Upper lobe of left lung (tissue), 6 donors: ENCODE measurements at regions not wholly inside any gene's neighbourhood (a gene's known extent, or its start where the extent isn't known, plus 50 kb on each side); places are given as distances from the start of the nearest gene placed in this dataset.
"Not testable (repeated sequence)": the region's sequence is repeated elsewhere in the genome, so short reads cannot be mapped to it uniquely, and the experiment has no call there.

ENCODE experiments used
- ATAC-seq, 2 donors: fragments of 200-7000 bp; cut with Tn5 transposase; one replicate each; pipeline ENCODE4 v1.9.1; 2022; ENCODE audit warnings: mild to moderate bottlenecking in 2 of 2, moderate library complexity in 2 of 2; ENCODE audit not compliant: low FRiP score in 2 of 2
- DNase-seq, 2 donors: peaks; one replicate each; pipeline ENCODE4 v3.0.0-alpha.2; 2019 to 2020
- H3K27ac ChIP-seq, 4 donors: fragments of 200-600 bp; sonication (generic); one replicate each; pipeline ENCODE4 v1.5.1; 2016 to 2019
- H3K27me3 ChIP-seq, 4 donors: fragments of 200-600 bp; sonication (generic); one replicate each; pipeline ENCODE4 v1.5.1; 2017 to 2019
- H3K36me3 ChIP-seq, 4 donors: fragments of 200-600 bp; sonication (generic); one replicate each; pipeline ENCODE4 v1.5.1; 2016 to 2019
- H3K4me1 ChIP-seq, 4 donors: fragments of 200-600 bp; sonication (generic); one replicate each; pipeline ENCODE4 v1.5.1; 2018 to 2019
- H3K4me3 ChIP-seq, 4 donors: fragments of 200-600 bp; sonication (generic); one replicate each; pipeline ENCODE4 v1.5.1; 2017 to 2019; ENCODE audit warnings: mild to moderate bottlenecking in 2 of 4, moderate library complexity in 1 of 4
- H3K9me3 ChIP-seq, 4 donors: fragments of 200-600 bp; sonication (generic); one replicate each; pipeline ENCODE4 v1.5.1; 2018 to 2019
- EP300 ChIP-seq, 4 donors: sonication (generic); formaldehyde crosslinking; IDR thresholded peaks; one replicate each; pipeline ENCODE4 v1.5.1; 2017; ENCODE audit warnings: antibody characterized with exemption in 4 of 4, control low read depth in 2 of 4
- POLR2A ChIP-seq, 4 donors: fragments of 450-650 bp; IDR thresholded peaks; one replicate each; pipeline ENCODE4 v1.5.1; 2016 to 2017; ENCODE audit warnings: antibody characterized with exemption in 4 of 4, mild to moderate bottlenecking in 2 of 4
- POLR2AphosphoS5 ChIP-seq, 2 donors: sonication (generic); formaldehyde crosslinking; IDR thresholded peaks; one replicate each; pipeline ENCODE4 v1.5.1; 2017; ENCODE audit warnings: antibody characterized with exemption in 2 of 2
- WGBS, 2 donors: methylation state at CpG; one replicate each; pipeline ENCODE4 v1.1.5; 2017 to 2018; 5-methylcytosine and 5-hydroxymethylcytosine counted together
- TF ChIP-seq, protein P1 (sequence below), 6 experiments: fragments of 450-650 bp in 4 of 6; fragments of 200-600 bp in 2 of 6; sonication (generic) in 2 of 6; IDR thresholded peaks; one replicate each; pipeline ENCODE4 v1.5.1; 2016 to 2019; ENCODE audit warnings: antibody characterized with exemption in 6 of 6
- donor health status: DM: no; HTN: no; CAD: no; lungs with moderate emphysema.
- donor health status: DM: no; HTN: yes; CAD: no; lungs with severe emphysema.

DNA sequence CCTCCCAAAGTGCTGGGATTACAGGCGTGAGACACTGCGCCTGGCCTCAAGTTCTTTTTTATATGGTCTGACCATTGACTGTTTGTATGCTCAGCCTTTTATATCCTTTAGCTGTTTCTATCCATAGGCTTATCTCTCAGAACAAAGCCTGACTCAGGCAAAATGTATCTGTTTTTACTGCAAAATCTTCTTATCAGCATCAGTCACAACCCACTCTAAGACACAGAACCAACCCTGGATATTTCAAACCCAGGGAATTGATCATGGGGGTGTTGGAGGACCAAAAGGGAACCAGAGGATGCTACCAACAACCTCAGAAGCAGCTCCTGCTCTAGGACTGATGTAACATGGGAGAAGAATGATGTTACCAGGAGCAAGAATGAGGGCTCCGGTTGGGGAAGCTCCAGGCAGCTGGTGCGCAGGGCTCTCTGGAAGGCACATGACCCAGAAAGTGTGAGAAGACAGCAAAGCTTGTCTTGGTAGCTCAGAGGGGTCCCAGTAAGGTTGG, 75.3 kb upstream of the NCK2 start:
- TF ChIP-seq EP300 (IDR thresholded peaks at IDR 0.05) (no peak), POLR2AphosphoS5 (IDR thresholded peaks at IDR 0.05) (no peak), POLR2A (IDR thresholded peaks at IDR 0.05) (no peak)
- TF ChIP-seq, protein P1, sequence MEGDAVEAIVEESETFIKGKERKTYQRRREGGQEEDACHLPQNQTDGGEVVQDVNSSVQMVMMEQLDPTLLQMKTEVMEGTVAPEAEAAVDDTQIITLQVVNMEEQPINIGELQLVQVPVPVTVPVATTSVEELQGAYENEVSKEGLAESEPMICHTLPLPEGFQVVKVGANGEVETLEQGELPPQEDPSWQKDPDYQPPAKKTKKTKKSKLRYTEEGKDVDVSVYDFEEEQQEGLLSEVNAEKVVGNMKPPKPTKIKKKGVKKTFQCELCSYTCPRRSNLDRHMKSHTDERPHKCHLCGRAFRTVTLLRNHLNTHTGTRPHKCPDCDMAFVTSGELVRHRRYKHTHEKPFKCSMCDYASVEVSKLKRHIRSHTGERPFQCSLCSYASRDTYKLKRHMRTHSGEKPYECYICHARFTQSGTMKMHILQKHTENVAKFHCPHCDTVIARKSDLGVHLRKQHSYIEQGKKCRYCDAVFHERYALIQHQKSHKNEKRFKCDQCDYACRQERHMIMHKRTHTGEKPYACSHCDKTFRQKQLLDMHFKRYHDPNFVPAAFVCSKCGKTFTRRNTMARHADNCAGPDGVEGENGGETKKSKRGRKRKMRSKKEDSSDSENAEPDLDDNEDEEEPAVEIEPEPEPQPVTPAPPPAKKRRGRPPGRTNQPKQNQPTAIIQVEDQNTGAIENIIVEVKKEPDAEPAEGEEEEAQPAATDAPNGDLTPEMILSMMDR (IDR thresholded peaks at IDR 0.05): no peak
- Histone ChIP-seq H3K27ac (no peak overlapping the region), H3K27me3 (no peaks in the 10 kb centered on the region), H3K4me3 (no peak overlapping the region), H3K36me3 (no peaks in the 10 kb centered on the region), H3K4me1 (no peaks in the 10 kb centered on the region), H3K9me3 (peaks cover 5 to 22% (median 15%) of the 10 kb centered on the region in 4 donors)
- WGBS, 2 donors: 88 to 96% methylated on average over 4 of the region's 4 CpGs
- DNase-seq (no peak), ATAC-seq (no peak)

DNA sequence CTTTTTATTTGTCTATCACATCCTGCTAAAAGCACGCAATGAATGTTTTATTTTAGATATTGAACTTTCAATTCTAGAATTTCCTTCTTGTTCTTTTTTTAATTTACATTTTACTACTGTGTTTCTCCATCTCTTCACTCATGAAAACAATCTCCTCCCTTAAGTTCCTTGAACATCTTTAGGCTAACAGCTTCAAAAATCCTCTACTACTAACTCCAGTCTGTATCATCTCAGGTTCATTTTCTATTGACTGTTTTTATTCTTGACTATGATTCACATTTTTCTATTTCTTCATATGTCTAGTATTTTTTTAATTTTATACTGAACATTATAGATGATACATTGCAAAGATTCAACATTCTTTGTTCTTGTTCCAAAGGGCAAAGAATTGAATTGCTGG, 79.2 kb upstream of the NCK2 start:
- H3K27me3 ChIP-seq: no peaks in the 10 kb centered on the region
- ATAC-seq: no peak
- H3K4me1 ChIP-seq: no peaks in the 10 kb centered on the region
- H3K36me3 ChIP-seq: no peaks in the 10 kb centered on the region
- no peak overlapping the region for H3K27ac ChIP-seq
- no peak for DNase-seq
- TF ChIP-seq, protein P1 (IDR thresholded peaks at IDR 0.05): no peak
- TF ChIP-seq POLR2A (IDR thresholded peaks at IDR 0.05) (no peak), EP300 (IDR thresholded peaks at IDR 0.05) (no peak), POLR2AphosphoS5 (IDR thresholded peaks at IDR 0.05) (no peak)
- H3K4me3 ChIP-seq: no peak overlapping the region
- H3K9me3 ChIP-seq: peaks cover 5 to 25% (median 17%) of the 10 kb centered on the region in 4 donors
- 91 to 100% methylated on average over 1 of the region's 1 CpG for WGBS, 2 donors

DNA sequence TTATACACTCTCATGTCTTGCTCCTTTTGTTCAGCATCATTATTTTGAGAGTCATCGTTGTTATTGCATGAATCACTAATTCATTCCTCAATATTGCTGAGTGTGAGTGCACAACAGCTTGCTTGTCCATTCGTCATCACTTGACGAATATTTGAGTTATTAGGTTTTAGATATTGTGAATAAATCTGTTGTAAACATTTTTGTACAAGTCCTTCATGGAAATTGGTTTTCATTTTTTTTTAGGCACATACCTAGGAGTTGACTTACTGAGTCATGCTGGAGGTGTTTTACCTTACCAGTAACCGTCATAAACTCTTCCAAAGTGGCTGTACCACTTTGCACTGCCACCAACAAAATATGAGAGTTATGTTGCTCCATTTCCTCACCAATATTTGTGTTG, 84.2 kb upstream of the NCK2 start:
- H3K36me3 ChIP-seq: no peaks in the 10 kb centered on the region
- TF ChIP-seq POLR2AphosphoS5 (IDR thresholded peaks at IDR 0.05) (no peak), POLR2A (IDR thresholded peaks at IDR 0.05) (no peak), EP300 (IDR thresholded peaks at IDR 0.05) (no peak)
- TF ChIP-seq, protein P1 (IDR thresholded peaks at IDR 0.05): no peak
- WGBS, 2 donors: 79 to 93% methylated on average over 4 of the region's 4 CpGs
- H3K27me3 ChIP-seq: no peaks in the 10 kb centered on the region
- no peak for DNase-seq
- ATAC-seq: no peak
- H3K9me3 ChIP-seq: peaks cover 3 to 12% (median 9%) of the 10 kb centered on the region in 4 donors
- no peak overlapping the region for H3K27ac ChIP-seq
- H3K4me3 ChIP-seq: no peak overlapping the region
- H3K4me1 ChIP-seq: no peaks in the 10 kb centered on the region

DNA sequence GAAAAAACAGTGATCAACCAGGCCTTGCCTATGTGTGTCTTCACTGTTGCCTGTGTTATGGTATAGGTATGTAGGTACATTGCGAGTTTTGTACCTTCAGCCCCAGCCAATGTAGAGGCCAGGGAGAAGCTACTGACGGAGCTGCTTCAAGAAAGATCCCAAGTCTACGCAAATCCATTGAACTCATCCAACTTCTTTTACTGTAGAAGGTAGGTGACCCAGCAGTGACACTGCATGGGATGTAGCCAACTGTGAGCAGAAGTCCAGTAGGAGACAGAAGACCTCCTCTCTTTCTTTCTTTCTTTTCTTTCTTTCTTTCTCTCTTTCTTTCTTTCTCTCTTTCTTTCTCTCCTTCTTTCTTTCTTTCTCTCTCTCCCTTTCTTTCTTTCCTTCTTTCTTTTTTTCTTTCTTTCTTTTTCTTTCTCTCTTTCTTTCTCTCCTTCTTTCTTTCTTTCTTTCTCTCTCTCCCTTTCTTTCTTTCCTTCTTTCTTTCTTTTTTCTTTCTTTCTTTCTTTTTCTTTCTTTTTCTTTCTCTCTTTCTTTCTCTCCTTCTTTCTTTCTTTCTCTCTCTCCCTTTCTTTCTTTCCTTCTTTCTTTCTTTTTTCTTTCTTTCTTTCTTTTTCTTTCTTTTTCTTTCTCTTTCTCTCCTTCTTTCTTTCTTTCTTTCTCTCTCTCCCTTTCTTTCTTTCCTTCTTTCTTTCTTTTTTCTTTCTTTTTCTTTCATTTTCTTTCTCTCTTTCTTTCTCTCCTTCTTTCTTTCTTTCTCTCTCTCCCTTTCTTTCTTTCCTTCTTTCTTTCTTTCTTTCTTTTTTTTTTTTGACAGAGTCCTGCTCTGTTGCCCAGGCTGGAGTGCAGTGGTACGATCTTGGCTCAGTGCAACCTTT, 88.7 kb upstream of the NCK2 start:
- ATAC-seq, H3K4me1 ChIP-seq, DNase-seq, H3K4me3 ChIP-seq, H3K36me3 ChIP-seq, H3K9me3 ChIP-seq, H3K27ac ChIP-seq, H3K27me3 ChIP-seq: not testable (repeated sequence)
- WGBS, 2 donors: 95 to 97% methylated on average over 4 of the region's 4 CpGs

DNA sequence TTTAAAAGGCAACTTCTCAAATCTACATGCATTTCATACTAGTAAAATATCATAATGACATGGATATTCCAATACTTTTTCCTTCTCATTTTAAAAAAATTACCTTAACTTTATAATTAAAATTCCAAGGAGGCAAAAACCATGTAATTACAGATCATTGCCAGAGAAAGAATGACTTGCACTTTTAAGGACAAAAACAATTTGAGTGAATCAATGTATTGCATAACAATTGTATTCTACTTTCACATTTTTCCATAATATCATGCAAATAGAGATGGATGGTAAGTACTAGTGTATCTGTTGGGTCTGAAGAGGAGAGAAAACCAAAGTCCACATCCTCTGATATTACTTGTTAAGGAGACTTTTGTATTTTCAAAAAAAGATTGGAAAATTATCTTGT, 89.5 kb upstream of the NCK2 start:
- DNase-seq (no peak), ATAC-seq (no peak)
- Histone ChIP-seq H3K4me3 (no peak overlapping the region), H3K36me3 (no peaks in the 10 kb centered on the region), H3K9me3 (no peaks in the 10 kb centered on the region), H3K27me3 (no peaks in the 10 kb centered on the region), H3K27ac (no peak overlapping the region), H3K4me1 (no peaks in the 10 kb centered on the region)
- no peak for TF ChIP-seq EP300 (IDR thresholded peaks at IDR 0.05)
- TF ChIP-seq POLR2AphosphoS5 (IDR thresholded peaks at IDR 0.05): no peak
- TF ChIP-seq, protein P1 (IDR thresholded peaks at IDR 0.05): no peak
- no peak for TF ChIP-seq POLR2A (IDR thresholded peaks at IDR 0.05)
